HG03575 (cell line): ENCODE measurements at regions not wholly inside any gene's neighbourhood (a gene's known extent, or its start where the extent isn't known, plus 50 kb on each side); places are given as distances from the start of the nearest gene placed in this dataset.
"Not testable (repeated sequence)": the region's sequence is repeated elsewhere in the genome, so short reads cannot be mapped to it uniquely, and the experiment has no call there.

Experiments used
- ATAC-seq: cut with Tn5 transposase; IDR thresholded peaks from one replicate; pipeline ENCODE4 v1.9.1; 2021; ENCODE audit not compliant: unreplicated experiment, insufficient number of reproducible peaks, low FRiP score; ENCODE audit errors: extremely low read depth

DNA sequence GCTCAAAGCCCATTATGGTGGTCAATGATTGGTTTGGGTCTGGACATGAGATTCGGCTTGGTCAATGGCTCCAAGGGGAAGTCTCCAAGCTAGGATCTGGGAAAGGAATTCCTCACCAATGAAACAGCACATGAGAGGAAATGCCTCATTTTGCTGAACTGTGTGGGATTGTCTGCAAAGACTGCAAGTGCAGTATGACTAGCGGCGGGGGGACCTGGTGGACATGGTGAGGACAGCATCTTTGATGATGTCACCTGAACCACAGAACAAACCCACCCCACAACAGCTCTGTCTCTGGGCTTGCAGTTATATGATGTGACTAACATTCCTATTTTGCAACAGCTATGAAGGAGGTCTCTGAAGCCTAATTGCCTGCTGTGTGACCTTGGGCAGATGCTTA is 50.6 kb upstream of the NKD1 start:
- ATAC-seq, result no peak

DNA sequence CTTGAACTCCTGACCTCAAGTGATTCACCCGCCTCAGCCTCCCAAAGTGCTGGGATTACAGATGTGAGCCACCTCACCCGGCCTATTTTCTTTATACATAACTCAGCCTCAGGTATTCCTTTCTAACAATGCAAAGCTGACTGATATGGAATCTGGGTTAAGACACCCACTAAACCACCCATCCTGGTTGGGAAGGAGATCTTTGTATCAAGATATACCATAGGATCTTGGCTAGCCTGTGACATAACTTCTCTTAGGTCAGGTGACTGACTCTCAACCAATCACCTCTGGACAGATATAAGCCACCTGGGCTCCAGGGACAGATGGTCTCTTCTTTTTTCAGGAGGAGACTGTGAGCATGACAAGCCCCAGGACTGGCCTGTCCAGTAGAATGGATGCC is 51.2 kb upstream of the NKD1 start:
- no peak for ATAC-seq

DNA sequence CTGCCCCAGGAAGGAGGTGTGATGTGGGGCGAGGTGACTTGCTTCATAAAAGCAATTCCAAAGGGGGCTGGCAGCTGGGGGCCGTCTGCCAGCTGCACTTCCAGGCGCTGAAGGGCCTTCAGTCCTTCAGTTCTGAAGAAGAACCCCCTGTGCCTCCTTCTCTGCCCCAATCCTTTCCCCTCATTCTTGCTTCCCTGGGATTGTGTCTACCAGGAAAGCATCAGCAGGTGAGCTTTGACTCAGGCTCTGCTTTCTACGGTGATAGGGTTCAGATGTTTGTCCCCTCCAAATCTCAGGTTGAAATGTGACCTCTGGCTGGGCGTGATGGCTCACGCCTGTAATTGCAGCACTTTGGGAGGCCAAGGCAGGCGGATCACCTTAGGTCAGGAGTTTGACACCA is 52.5 kb upstream of the NKD1 start:
- no peak for ATAC-seq

DNA sequence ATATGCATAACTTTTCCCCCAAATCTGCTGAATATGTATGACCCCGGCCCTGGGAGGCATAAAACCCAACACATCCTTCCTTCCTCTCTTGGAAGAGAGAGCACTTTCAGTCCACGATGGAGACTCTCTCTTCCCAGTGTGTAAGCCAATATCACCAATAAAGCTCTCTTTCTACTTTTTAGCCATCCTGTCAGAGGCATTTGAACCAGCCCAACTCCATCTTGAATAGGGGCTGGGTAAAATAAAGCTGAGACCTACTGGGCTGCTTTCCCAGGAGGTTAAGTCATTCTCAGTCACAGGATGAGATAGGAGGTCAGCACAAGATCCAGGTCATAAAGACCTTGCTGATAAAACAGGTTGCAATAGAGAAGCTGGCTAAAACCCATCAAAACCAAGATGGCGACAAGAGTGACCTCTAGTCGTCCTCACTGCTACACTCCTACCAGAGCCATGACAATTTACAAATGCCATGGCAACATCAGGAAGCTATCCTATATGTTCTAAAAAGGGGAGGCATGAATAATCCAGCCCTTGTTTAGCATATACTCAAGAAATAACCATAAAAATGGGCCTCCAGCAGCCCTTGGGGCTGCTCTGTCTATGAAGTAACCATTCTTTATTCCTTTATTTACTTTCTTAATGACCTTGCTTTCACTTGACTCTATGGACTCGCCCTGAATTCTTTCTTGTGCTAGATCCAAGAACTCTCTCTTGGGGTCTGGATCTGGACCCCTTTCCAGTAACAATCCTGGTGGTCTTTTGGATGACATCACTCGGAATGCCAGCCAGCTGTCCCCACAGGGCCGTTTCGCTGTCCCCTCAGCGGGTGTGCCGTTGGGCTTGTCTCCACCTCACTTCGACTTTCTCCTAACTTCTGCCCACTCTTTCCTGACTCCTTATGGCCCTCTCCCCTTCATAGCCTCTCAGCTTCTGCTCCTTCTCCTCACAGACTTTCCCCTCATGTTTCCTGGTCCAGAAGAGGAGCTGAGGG is 53.4 kb upstream of the NKD1 start:
- ATAC-seq, result no peak

DNA sequence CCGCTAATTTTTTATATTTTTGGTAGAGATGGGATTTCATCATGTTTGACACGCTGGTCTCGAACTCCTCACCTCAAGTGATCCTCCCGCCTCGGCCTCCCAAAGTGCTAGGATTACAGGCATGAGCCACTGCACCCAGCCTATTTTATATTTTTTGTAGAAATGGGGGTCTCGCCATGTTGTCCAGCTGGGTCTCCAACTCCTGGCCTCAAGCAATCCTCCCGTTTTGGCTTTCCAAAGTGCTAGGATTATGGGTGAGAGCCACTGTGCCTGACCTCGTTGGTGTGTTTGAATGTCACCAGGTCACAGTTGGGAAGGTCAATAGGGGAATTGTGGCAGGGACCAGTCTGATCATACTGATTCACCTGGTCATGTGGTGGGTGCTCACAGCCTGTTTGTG is 56.7 kb upstream of the NKD1 start:
- ATAC-seq, result no peak

GRCh38 chr16:50490828-50491227 is 57.4 kb upstream of the NKD1 start:
- ATAC-seq, result no peak

DNA sequence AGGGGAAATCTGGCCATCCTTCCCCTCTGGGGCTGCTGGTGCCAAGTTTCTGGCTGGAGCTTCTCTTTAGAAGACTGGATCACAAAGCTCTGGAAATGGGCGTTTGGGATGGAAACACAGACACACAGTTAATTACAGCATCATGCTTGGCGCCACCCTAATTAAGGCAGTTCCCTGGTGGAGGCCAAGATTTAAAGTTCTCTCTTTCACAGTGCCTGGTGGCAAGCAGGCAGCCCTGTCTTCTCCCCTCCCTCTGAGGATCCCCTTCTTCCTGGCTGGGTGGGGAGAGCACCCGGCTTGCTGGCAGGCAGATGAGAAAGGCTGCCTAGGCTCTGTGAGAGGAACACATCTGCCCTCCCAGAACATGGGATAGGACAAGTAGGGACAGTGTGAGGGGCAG is 59.0 kb upstream of the NKD1 start:
- no peak for ATAC-seq

GRCh38 chr16:50487528-50487927 is 60.7 kb upstream of the NKD1 start:
- ATAC-seq, result no peak

- not testable (repeated sequence) for ATAC-seq
These were observed 62.0 kb upstream of the NKD1 start for GRCh38 chr16:50486162-50486561.

DNA sequence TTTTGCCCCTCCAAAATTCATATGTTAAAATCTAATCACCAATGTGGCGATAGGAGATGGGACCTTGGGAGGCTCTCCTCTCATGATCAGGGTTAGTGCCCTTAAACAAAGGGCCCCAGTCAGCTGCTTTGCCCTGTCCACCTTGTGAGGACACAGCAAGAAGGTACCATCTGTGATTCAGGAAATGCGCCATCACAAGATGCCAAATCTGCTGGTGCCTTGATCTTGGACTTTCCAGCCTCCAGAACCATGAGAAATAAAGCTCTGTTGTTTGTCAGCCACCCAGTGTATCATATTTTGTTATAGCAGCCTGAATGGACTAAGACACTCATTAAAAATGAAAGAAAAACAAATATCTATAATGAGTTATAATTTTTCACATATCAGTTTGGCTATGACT is 63.0 kb upstream of the NKD1 start:
- no peak for ATAC-seq

GRCh38 chr16:50482271-50482670 is 65.9 kb upstream of the NKD1 start:
- no peak for ATAC-seq

GRCh38 chr16:50480206-50480605 is 68.0 kb upstream of the NKD1 start:
- no peak for ATAC-seq

DNA sequence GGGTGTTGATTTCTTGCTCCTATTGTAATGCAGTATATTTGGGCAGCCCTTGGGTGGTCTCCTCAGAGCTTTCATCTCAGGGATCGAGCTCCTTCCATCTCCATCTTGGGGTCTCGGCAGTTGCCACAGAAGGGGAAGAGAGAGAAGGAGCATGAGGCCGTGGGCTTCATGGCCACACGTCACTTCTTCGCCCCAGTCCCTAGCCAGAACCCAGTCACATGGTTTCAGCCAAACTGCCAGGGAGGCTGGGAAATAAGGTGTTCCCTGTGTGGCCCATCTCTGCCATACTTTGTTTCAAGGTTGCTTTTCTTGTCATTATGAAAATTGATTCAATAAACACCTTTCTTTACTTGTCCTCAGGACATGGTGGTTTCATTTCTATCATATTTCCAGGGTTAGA is 68.4 kb upstream of the NKD1 start:
- ATAC-seq, result no peak

GRCh38 chr16:50478773-50479149 is 69.4 kb upstream of the NKD1 start:
- no peak for ATAC-seq

DNA sequence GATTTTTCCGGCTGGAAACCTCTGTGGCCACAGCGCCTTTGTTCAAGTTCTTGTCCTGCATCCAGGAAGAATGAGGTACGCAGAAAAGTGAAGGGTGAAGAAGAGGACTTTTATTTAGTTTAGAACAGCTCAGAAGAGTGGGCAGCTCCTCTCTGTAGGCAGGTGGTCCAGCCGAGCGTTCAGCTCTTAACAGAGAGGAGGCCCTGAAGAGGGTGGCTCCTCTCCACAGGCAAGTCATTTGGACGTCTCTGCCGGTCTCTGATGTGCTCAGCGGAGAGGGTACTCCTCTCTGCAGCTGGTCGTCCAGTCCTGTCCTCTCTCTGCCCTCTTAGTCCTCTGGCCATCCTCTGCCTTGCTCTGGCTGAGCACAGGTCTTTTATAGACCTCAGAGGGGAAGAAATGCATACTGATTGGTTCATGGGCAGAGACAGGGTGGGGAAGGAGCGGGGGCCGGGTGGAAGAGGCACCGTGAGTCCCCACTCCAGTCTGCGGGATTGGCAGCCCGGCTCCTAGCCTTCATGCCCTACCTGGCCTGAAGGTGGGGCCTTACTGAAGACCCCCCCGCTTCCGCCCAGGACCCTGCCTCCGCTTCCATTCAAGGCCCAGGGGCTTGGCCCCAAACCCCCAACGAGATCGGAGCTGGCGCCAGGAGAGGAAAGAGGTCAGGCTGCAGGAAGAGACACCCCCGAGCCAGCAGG is 70.0 kb upstream of the NKD1 start:
- ATAC-seq, result no peak

GRCh38 chr16:50476486-50477255 is 71.5 kb upstream of the NKD1 start:
- no peak for ATAC-seq

DNA sequence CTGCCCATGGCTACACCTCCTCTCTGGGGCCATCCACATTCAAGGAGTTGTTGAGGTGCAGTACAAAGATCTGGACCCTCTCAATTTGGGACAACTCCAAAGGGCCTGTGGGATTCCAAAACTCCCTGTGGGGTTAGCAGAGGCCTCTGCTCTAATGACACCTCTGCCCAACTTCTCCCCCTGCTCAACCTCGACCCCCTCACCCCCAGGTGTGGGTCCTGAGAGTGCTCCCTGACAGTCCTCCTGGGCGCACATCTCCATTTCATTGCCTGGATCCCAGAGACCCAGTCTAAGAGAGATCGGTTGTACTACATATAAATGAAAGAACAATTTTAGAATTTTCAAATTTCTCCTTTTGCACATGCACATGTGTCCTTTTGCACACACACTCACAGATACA is 73.0 kb upstream of the NKD1 start:
- no peak for ATAC-seq

GRCh38 chr16:50474138-50474537 is 74.1 kb upstream of the NKD1 start:
- ATAC-seq, result no peak

DNA sequence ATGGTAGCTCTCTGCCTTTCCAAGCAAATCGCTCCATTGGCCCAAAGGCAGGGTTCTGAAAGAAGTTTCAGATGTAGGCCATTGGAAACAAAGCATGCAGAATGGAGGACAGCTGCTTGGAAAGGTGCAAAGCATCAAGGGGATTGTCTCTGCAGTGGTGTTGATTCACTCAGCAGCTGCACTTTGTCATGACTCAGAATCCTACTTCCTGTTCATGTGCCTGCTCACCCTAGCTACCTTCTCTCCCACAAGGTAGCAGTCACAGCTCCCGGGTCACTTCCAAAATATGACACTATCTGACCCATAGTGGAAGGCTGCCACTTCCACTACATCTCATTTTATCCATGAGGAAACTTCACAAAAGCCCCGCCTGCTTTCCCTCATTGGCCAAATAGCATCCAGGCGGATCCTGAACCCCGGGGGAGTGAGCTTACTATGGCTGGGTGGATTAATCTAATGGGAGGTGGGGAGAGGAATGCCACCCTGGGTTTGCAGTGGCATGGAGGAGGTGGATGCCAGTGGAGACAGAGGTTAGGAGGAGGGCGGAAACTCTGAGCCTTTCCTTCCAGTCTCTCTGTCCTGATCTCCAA is 74.7 kb upstream of the NKD1 start:
- ATAC-seq, result peak; percentile 64
